Activated naive CD4-positive, alpha-beta T cell treated with Interleukin-2 at 50 U/mL for 16 hours (primary cell): ENCODE measurements at regions not wholly inside any gene's neighbourhood (a gene's known extent, or its start where the extent isn't known, plus 50 kb on each side); places are given as distances from the start of the nearest gene placed in this dataset.

Source experiments
- DNase-seq: peaks from one replicate; pipeline ENCODE4 v3.0.0-alpha.2; 2020

- DNase-seq, result no peak
Measured at GRCh38 chr6:21970569-21971300, 326.1 kb downstream of the PRL start.

GRCh38 chr6:21971541-21971940, 325.3 kb downstream of the PRL start:
- no peak for DNase-seq

- no peak for DNase-seq
Measured at GRCh38 chr6:21972516-21972915, 324.3 kb downstream of the PRL start.

- no peak for DNase-seq
Measured at GRCh38 chr6:21977346-21977745, 319.5 kb downstream of the PRL start.

- no peak for DNase-seq
Measured at GRCh38 chr6:21981235-21981833, 315.5 kb downstream of the PRL start.

- no peak for DNase-seq
Measured at GRCh38 chr6:21984135-21984534, 312.7 kb downstream of the PRL start.

GRCh38 chr6:21984561-21984960, 312.3 kb downstream of the PRL start:
- DNase-seq, result no peak

- no peak for DNase-seq
Measured at GRCh38 chr6:21985904-21986303, 310.9 kb downstream of the PRL start.

GRCh38 chr6:21986703-21987102, 310.1 kb downstream of the PRL start:
- no peak for DNase-seq

- no peak for DNase-seq
Measured at GRCh38 chr6:21987501-21987957, 309.3 kb downstream of the PRL start.

GRCh38 chr6:21990577-21990976, 306.3 kb downstream of the PRL start:
- no peak for DNase-seq

- no peak for DNase-seq
Measured at GRCh38 chr6:21992178-21992967, 304.5 kb downstream of the PRL start.

GRCh38 chr6:21993841-21994240, 303.0 kb downstream of the PRL start:
- DNase-seq, result no peak

- no peak for DNase-seq
Measured at GRCh38 chr6:21994821-21995220, 302.0 kb downstream of the PRL start.

GRCh38 chr6:21995318-21995717, 301.5 kb downstream of the PRL start:
- no peak for DNase-seq

GRCh38 chr6:21996425-21997118, 300.3 kb downstream of the PRL start:
- DNase-seq, result no peak

GRCh38 chr6:21997119-21998037, 299.5 kb downstream of the PRL start:
- DNase-seq, result no peak

GRCh38 chr6:21998582-21998981, 298.3 kb downstream of the PRL start:
- no peak for DNase-seq

- no peak for DNase-seq
Measured at GRCh38 chr6:21999012-21999528, 297.8 kb downstream of the PRL start.

GRCh38 chr6:21999741-22000140, 297.1 kb downstream of the PRL start:
- no peak for DNase-seq

- DNase-seq, result no peak
Measured at GRCh38 chr6:22001396-22002027, 295.3 kb downstream of the PRL start.
